HTR-8/SVneo (cell line): ENCODE measurements at regions not wholly inside any gene's neighbourhood (a gene's known extent, or its start where the extent isn't known, plus 50 kb on each side); places are given as distances from the start of the nearest gene placed in this dataset.
"Not testable (repeated sequence)": the region's sequence is repeated elsewhere in the genome, so short reads cannot be mapped to it uniquely, and the experiment has no call there.

Experiments used
- DNase-seq: peaks from one replicate; pipeline ENCODE4 v3.0.0; 2011; ENCODE audit warnings: low spot score, mixed read lengths; ENCODE audit not compliant: insufficient read length
- FAIRE-seq: peaks from 2 replicates; lab custom pipeline; 2011; peaks lifted over from hg19 to GRCh38; lab: Jason Lieb, UNC

GRCh38 chr2:87418823-87419822 is 328.8 kb upstream of the PLGLB2 start:
- DNase-seq, FAIRE-seq: not testable (repeated sequence)

- FAIRE-seq, DNase-seq: not testable (repeated sequence)
These were observed 327.9 kb upstream of the PLGLB2 start for GRCh38 chr2:87419980-87420379.

DNA sequence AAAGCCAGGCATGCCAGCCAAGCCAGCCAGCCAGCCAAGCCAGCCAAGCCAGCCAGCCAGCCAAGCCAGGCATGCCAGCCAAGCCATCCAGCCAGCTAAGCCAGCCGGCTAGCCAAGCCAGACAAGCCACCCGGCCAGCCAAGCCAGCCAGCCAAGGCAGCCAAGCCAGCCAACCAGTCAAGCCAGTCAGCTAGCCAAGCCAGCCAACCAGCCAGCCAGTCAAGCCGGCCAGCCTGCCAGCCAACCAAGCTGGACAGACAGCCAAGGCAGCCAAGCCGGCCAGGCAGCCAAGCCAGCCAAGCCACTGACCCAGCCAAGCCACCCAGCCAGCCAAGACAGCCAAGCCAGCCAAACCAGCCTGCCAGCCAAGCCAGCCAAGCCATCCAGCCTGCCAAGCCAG is 326.9 kb upstream of the PLGLB2 start:
- not testable (repeated sequence) for FAIRE-seq, DNase-seq

- not testable (repeated sequence) for FAIRE-seq
These were observed 323.8 kb upstream of the PLGLB2 start for GRCh38 chr2:87423796-87424762.

GRCh38 chr2:87424763-87425154 is 323.1 kb upstream of the PLGLB2 start:
- FAIRE-seq, DNase-seq: not testable (repeated sequence)

More at GRCh38 chr2:87423796-87424762, 323.8 kb upstream of the PLGLB2 start:
- not testable (repeated sequence) for DNase-seq

GRCh38 chr2:87425191-87425590 is 322.7 kb upstream of the PLGLB2 start:
- not testable (repeated sequence) for FAIRE-seq, DNase-seq

- not testable (repeated sequence) for FAIRE-seq, DNase-seq
These were observed 322.2 kb upstream of the PLGLB2 start for GRCh38 chr2:87425717-87426116.

DNA sequence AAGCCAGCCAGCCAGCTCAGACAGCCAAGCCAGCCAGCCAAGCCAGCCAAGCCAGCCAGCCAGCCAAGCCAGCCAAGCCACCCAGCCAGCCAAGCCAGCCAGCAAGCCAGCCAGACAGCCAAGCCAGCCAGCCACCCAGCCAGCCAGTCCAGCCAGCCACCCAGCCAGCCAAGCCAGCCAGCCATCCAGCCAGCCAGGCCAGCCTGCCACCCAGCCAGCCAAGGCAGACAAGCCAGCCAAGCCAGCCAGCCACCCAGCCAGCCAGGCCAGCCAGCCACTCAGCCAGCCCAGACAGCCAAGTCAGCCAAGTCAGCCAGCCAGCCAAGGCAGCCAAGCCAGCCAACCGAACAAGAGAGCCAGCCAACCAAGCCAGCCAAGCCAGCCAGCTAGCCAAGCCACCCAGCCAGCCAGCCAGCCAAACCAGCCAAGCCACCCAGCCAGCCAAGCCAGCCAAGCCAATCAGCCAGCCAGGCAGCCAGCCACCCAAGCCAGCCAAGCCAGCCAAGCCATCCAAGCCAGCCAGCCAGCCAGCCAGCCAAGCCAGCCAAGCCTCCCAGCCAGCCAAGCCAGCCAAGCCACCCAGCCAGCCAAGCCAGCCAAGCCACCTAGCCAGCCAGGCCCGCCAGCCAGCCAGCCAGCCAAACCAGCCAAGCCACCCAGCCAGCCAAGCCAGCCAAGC is 319.3 kb upstream of the PLGLB2 start:
- not testable (repeated sequence) for FAIRE-seq, DNase-seq

DNA sequence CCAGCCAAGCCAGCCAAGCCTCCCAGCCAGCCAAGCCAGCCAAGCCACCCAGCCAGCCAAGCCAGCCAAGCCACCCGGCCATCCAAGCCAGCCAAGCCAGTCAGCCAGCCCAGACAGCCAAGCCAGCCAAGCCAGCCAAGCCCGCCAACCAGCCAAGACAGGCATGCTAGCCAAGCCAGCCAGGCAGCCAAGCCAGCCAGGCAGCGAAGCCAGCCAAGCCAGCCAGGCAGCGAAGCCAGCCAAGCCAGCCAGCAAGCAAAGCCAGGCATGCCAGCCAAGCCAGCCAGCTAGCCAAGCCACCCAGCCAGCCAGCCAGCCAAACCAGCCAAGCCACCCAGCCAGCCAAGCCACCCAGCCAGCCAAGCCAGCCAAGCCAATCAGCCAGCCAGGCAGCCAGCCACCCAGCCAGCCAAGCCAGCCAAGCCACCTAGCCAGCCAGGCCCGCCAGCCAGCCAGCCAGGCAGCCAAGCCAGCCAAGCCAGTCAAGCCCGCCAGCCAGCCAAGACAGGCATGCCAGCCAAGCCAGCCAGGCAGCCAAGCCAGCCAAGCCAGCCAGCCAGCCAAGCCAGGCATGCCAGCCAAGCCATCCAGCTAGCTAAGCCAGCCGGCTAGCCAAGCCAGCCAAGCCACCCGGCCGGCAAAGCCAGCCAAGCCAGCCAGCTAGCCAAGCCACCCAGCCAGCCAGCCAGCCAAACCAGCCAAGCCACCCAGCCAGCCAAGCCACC is 318.5 kb upstream of the PLGLB2 start:
- FAIRE-seq, DNase-seq: not testable (repeated sequence)

DNA sequence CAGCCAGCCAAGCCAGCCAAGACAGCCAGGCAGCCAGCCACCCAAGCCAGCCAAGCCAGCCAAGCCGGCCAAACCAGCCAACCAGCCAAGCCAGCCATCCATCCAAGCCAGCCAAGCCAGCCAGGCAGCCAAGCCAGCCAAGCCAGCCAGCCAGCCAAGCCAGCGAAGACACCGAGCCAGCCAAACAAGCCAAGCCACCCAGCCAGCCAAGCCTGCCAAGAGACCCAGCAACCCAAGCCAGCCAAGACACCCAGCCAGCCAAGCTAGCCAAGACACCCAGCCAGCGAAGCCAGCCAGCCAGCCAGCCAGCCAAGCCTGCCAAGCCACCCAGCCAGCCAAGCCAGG is 318.0 kb upstream of the PLGLB2 start:
- not testable (repeated sequence) for DNase-seq, FAIRE-seq

DNA sequence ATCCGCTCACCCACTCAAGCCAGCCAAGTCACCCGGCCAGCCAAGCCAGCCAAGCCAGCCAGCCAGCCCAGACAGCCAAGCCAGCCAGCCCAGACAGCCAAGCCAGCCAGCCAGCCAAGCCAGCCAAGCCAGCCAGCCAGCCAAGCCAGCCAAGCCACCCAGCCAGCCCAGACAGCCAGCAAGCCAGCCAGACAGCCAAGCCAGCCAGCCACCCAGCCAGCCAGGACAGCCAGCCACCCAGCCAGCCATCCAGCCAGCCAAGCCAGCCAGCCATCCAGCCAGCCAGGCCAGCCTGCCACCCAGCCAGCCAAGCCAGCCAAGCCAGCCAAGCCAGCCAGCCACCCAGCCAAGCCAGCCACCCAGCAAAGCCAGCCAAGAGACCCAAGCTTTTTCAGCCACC is 316.8 kb upstream of the PLGLB2 start:
- not testable (repeated sequence) for DNase-seq, FAIRE-seq

- FAIRE-seq, DNase-seq: not testable (repeated sequence)
These were observed 315.0 kb upstream of the PLGLB2 start for GRCh38 chr2:87432711-87433453.

DNA sequence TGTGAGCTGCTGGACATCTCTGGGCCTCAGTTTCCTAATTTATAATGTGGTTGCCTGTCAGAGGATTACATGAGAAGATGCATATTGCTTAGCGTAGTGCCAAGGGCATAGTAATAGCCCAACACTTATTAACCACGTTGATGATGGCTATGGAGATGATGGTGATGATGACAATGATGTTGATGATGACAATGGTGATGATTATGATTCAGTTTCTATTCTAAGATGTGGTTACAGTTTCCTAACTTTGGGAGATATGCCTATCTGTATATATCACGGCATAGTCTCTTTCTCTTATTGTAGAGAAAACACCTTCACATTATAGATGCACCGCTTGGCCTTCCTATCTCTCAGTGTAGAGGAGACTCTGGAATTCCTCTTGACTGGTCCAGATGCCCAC is 311.9 kb upstream of the PLGLB2 start:
- not testable (repeated sequence) for FAIRE-seq, DNase-seq

DNA sequence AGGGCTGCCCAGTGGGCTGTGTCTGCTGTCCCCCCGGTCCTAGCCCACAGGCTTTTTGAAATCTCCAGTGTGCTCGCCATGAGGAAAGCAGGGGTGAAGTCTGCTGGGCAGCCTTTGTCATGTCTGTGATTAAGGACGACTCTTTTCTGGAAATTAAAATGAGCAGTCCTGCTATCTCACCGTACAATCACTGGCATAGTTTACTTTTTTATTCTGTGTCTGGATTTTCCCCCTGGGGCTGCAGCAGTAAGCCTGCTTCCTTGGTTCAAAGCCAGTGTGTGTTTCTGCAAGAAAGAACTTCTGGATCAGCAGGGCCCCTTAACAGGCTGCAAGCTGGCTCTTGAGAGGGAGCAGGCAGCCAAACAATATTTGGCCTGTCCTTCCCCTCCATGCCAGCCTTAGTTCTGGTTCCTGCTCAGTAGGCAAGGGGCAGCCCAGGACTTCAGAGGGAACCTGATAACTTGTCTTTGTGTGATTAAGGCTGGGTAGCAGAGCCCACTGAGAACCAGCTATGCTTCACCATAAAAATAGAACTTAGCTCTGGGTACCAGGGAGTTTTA is 310.1 kb upstream of the PLGLB2 start:
- not testable (repeated sequence) for DNase-seq, FAIRE-seq

- not testable (repeated sequence) for FAIRE-seq, DNase-seq
These were observed 309.0 kb upstream of the PLGLB2 start for GRCh38 chr2:87438780-87439454.

GRCh38 chr2:87439617-87440204 is 308.2 kb upstream of the PLGLB2 start:
- FAIRE-seq, DNase-seq: not testable (repeated sequence)

DNA sequence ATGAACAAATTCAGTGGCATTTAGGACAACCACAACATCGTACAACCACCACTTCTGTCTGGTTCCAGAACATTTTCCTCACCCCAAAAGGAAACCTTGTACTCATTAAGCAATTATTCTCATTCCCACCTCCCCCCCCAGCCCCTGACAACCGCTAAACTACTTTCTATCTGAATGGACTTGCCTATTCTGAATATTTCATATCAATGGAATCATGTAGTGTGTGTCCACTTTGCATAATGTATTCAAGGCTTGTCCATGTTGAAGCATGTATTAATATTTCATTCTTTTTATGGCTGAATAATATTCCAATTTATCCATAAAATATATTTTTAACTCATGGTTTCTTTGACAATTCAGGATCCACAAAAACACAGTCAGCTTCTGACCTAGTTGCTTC is 307.2 kb upstream of the PLGLB2 start:
- FAIRE-seq, DNase-seq: not testable (repeated sequence)
